Glomerular endothelial cell (primary cell): ENCODE measurements at regions not wholly inside any gene's neighbourhood (a gene's known extent, or its start where the extent isn't known, plus 50 kb on each side); places are given as distances from the start of the nearest gene placed in this dataset.

ENCODE experiments used
- DNase-seq: peaks from one replicate; pipeline ENCODE4 v3.0.0-alpha.2; 2011; ENCODE audit warnings: low read depth, low spot score; ENCODE audit errors: extremely low read depth

DNA sequence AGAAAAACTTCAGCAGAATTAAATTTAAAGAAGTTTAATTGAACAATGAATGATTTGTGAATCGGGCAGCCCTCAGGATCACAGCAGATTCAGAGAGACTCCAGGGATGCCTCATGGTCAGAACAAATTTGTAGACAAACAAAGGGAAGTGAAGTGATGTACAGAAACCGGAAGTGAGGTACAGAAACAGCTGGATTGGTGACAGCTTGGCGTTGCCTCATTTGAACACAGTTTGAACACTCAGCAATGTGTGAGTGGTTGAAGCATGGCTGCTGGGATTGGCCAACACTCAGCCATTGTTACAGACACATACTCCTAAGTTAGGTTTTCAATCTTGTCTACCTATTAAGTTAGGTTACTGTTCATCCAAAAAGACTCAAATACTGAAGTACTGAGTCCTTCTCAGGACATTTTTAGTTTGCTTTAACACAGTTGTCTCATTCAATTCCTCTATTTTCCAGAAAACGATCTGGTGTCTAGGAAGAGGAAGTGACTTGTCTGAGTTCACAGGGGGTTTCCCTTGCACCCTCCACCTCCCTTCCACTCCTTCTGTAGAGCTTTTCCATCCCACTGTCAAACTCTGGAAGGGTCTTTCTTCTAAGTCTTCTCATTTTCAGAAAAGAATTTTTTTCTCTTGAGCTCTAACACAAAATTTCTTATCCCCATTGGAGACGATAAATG lies 137.9 kb downstream of the SLC4A3 start:
- no peak for DNase-seq

DNA sequence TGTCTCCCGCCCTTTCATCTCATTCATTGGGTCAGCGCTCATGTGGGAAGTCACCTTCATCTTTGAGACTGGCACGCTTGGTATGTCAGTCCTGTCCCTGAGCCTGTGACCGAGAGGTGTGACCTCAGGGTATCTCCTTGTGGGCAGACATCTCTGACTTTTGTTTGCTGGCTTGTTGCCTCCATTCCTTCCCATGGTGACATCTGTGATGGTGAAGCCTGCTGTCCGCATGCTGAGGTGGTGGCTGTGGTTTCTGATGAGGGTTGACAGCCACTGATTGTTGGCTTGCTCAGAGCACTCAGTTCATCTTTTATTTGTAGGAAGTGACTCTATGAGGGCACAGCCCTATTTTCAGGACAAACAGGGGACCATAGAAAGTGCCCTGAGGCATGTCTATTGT lies 139.2 kb downstream of the SLC4A3 start:
- DNase-seq, result no peak

DNA sequence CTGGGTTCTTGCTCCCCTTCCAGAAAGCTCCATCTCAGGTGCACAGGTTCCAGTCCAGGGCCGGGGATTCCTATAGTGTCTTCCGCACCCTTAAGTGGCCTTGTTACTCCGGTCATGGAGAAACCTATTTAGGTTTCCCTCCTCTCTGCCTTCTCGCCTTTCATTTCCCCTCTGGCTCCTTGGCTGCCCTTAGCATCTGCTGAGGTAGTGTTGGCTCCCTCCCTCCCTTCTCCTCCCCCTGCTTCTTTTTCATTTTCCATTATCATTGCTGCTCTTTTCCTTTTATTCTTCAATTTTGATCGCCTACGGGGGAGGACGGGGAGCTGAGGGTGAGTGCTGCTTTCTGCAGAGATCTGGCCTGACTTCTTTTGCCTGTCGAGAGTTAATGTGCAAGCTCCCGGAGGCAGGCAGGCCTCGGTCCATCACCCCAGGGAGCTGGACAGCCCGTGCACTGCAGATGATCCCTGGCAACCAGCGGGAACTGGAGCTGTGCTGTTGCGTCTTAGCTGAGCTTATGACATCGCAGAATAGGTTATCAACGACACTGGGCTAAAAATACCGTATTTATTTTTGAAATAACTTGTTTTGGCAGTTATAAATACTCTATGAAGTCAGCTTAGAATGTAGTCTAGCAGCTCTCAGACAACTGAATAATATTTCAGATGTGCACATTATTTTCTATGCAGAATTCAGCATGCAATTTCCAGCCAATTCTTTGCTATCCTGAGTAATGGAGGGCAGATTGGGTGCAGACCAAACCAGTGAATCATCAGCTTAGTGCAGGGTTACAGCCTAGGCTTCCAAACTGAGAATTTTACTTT lies 141.9 kb downstream of the SLC4A3 start:
- DNase-seq, result no peak

DNA sequence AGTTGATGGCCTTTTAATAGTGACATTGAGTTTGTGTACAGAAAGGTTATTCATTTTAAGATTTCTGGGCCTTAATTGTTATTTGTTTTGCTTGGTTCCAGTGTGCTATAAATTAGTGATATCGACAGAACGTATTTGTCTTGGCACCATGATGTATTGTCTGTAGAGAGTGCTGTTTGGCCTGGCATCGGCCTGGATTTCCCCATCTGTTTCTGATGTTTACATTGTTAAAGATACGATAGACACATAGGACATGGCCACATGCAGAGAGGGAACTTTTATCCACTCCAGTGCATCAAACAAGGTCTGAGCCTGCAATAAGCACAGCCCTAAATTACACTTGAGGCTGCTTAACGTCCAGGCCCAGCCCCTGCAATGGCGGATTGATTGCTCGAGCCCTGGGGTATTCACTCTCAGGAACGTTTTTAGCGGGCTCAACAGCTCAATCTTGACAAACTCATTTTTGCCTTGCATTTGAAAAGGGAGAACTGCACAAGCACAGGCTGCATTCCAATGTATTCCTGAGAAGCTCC lies 144.7 kb downstream of the SLC4A3 start:
- no peak for DNase-seq

DNA sequence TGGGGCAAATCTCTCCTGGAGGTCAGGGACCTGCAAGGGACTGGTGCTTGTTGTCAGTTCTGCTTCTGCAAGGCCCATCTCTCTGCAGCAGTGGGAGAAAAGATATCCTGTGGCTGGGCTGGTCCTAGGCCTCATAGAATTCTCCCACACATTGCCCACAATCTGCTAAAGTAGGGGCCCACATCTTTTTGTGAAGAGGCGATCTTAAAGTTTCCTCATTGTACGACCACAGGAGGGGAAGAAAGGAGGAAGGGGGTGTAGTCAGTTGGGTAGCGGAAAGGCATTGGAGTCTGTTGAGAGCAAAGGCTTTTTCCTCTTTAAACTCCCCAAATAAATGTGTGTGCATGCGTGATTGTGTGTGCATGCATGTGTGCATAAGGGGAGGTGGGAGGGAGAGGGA lies 145.3 kb downstream of the SLC4A3 start:
- no peak for DNase-seq

DNA sequence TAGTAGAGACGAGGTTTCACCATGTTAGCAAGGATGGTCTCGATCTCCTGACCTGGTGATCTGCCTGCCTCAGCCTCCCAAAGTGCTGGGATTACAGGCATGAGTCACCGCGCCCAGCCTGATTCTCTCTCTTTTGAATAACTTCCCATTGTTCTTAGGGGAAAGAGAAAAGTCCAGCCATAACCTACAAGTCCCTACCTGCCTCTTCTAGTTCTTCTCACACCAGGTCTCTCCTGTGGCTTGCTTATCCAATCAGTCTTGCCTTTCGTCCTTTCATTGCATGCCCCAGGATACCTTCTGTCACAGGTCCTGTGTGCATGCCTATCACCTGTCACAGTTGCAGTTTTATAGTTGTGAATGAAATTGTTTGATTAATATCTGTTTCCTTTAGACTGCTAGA lies 148.1 kb downstream of the SLC4A3 start:
- DNase-seq, result no peak

DNA sequence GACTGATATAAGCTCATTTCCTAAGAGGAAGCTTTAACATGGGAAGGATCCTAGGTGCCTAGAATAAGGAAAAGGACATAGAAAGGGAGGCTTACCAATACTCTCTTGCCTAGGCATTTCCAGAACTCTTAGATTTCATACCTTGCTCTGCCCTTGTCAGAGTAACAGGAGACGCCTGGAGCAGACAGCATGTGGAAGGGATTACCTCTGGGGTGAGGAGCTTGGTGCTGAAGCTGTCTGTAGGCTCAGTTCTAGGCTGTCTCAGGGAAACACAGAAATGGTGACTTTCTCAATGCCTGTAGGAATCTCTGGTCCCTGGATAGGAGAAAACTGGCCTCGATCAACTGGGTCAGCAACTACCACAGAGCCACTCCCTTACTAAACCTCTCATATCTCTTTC lies 150.0 kb downstream of the SLC4A3 start:
- no peak for DNase-seq

DNA sequence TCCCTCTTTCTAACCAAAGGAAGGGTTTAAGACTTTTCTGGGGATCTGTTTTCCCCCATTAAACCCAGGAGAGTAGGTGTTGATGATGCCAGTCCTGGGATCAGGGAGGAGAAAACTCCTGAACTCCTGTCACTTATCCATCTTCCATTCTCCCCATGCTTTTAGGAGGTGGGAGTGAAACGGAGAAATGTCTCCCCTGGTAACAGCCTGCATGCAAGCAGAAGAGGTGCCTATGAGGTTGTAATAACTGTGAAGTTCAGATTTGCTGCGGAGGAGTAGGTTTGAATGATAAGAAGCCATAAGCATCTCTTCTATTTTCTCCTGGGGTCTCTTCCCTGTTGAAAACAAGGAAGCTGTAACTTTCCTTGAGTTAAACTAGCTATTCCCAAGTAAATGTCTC lies 150.8 kb downstream of the SLC4A3 start:
- no peak for DNase-seq

DNA sequence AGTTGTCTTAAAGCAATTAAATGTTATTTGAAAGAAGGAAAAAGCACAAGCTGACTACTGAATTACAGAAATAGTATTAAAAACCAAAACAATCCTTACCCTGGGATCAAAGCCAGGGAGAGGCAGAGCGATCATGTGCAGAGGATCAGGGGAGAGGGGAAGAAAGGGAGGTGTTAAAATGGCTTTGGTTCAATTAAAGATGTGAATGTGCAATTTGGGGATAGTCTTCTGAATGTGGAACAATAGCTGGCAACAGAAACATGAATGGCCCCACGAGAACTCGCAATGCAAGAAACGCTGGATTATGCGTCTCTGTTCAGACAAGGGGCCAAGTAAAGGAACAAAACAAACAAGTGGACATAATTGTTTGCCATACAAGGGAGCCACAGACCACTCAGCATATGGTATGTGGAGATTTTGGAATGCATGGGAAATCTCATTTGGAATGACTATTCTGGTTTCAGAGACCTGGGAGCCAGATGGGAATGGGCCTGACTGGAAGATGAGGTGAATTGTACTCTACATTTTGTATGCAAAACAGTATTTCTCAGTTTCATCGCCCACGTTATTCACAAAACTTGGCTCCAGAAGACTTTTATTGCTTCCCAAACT lies 155.4 kb downstream of the SLC4A3 start:
- no peak for DNase-seq

DNA sequence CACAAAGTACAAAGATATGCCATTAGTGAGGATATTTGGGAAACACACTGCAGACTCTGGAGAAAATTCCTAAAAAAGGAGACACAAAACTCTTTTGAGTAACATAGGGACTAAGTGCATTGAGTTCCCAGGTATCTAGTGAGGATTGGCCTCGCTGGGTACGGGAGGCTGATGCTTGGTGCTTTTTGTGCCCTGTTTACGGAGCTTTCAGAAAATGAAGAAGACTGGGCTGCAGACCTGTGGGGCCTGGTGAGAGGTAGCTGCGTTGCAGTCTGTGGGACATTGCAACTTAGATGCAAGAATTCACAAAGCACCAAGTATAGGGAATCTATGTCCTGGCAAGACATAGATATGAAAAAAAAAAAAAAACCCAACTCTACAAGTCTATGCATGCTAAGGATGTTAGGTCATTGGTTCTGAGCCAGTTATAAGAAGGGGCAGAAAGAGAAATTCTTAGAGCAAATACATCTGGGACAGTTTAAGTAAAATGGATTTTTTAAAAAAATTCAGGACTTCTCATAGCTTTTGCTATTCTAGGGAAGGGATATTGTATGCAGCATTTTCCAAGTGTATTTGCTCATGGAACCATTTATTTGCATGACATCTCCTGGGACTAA lies 156.0 kb downstream of the SLC4A3 start:
- no peak for DNase-seq

DNA sequence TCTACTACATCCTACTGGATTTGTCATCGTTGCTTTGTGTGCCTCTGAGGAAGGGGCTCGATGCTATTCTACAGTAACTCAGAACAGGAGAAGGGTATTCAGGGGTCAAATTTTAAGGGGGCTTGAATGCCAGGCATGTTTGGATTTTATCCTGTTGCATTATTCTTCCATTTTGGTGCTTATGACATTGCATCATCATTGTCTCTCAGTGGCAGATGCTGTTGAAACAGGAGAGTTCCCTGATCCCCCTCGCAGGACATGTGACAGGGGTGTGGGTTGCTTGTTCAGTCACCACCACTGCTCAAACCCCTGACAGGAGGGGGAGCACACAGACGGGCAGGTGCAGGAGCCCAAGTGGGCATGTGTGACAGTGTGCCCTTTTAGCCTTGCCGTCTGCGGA lies 156.7 kb downstream of the SLC4A3 start:
- DNase-seq, result no peak

DNA sequence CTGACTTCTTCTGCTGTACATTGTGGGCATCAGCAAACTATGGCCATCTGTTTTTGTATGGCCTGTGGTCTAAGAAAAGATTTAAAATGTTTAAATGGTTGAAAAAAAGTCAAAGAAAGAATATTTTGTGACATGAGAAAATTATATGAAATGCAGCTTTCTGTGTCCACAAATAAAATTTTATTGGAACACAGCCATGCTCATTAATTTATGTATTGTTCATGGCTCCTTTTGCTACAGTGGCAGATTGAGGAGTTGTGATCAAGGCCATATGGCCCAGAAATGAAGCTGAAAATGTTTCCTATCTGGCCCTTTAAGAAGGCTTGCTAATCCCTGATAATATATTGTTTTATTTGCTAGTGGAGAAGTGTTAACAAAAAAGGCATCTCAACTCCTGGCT lies 162.0 kb downstream of the SLC4A3 start:
- no peak for DNase-seq

DNA sequence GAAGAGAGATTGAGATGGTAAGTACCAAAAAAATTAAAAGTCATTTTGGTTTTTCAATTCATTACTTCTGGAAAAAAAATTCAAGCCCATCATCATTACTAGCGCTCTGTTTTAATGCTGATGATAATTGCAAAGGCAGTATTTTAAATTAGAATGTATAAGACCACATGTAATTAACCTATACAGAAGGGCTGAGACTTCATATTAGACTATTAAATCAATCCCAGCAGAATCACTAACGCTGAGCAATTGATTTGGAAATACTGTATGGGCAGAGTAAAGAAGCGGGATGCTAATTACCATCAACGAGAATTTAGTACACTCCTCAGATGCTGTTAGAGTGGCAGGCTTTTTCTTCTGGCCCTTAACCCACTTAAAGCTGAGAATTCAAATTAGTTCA lies 165.0 kb downstream of the SLC4A3 start:
- DNase-seq, result no peak

DNA sequence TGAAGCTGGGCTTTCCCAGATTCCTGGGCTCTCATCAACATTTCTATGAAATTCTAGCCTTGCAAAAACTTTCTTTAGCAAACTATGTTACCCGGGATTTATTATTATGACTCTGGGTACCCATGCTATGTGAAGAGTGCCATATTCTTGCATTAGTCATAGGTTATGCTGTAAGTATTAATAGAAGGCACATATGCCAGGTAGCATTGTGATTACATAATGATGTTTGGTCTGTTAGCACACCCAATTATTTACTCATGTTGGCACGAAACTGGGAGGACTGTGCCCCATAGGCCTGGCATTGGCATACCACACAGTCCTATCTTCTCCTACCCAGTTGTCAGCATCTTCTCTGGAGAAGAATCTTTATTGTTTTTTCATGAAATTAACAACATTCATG lies 171.0 kb downstream of the SLC4A3 start:
- DNase-seq, result no peak

DNA sequence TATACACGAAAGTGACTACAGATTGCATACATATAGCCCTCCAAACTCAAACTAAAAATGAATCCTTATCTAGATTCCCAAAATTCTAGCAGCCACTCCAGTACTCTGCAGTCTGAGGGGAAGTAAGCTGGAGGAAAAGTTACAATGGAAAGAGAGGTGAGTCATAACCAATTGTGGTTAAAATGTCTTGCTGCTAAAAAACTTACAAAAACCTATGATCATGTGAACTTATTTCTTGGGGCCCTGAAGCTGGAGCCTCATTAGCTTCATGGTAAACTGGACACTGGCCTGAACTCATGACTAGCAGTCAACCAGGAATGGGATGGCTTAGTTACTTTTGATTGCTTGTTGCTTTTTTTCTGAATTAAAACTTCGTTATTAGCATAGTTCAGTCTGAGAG lies 175.9 kb downstream of the SLC4A3 start:
- no peak for DNase-seq

DNA sequence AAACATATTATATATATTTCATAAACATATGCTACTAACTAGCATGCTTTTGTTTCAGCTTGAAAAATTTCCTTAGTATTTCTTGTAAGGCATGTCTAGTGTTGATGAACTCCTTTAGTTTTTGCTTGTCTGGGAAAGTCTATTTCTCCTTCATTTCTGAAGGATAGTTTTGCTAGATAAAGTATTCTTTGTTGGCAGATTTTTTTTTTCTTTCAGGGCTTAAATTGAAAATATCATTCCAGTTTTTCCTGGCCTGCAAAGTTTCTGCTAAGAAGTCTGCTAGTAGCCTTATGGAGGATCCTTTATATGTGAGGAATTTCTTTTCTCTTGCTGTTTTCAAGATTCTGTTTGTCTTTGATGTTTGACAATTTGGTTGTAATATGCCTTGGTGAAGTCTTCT lies 183.5 kb downstream of the SLC4A3 start:
- DNase-seq, result no peak

DNA sequence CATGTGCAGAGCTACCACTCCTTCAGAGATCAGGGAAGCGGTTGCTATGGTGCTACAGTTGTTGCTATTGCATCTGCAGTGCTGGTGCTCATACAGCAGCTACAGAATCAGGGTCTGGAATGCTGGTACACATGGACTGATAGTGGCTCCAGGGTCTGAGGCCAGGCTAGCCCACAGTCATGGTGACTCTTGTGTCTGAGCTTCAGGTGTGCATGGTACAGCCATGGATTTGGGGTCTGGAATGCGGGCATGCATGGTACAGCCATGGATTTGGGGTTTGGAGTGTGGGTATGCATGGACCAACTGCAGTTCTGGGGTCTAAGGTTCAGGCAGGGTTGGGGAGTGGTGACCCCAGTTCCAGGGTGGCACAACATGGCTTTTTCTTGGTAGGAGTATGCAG lies 185.2 kb downstream of the SLC4A3 start:
- DNase-seq, result no peak

DNA sequence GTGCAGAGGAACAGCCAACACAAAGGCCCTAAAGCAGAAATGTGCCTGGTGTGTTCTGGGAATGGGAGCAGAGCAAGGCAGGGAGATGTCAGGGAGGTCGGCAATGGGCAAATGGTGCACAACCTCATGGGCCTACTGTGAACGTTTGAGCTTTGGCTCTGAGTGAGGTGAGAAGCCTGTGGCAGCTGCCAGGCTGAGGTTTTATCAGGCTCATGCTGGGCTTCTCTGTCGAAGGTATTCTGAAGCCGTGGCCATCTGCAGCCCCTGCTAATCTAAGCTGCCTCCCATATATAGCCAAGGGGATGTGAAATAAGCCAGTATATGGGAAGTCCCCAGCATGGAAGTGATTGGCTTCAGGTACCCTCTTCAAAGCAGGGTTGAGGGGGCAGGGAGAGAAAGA lies 193.3 kb downstream of the SLC4A3 start:
- DNase-seq, result no peak

DNA sequence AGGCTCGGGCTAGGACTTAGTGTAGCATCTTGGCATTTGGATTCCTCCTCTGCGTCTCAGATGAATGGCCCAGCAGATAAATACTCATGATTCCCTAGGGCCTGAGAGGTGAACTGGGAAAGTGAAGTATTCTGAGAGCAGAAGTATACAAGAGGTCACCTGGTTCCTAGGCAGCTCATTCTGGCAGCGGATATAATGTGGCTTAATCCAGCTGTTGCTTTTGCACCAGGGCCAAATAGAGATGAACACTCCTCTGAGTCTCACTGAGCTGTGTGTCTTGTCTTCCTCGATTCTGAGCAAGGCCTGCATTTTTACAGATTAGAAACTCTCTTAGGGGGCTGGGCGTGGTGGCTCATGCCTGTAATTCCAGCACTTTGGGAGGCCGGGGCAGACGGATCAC lies 196.1 kb downstream of the SLC4A3 start:
- DNase-seq, result no peak

DNA sequence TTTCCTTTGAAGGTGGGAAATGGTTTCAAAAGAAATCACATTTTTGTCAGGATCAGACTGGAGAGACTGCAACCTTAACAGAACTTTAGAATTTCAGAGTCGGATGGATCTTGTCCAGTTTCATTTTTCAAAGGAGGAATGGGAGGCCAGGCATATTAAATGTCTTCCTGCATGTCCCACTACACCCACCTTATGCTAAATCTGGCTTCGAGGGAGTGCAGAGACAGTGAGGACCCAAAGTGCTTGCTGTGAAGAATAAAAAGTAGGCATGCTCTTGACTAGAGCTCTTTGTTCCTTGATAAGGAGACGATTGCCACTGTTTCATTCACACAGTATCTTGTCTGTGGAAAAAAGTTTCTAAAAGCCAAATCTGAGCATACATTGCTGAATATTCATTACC lies 197.6 kb downstream of the SLC4A3 start:
- DNase-seq, result no peak

DNA sequence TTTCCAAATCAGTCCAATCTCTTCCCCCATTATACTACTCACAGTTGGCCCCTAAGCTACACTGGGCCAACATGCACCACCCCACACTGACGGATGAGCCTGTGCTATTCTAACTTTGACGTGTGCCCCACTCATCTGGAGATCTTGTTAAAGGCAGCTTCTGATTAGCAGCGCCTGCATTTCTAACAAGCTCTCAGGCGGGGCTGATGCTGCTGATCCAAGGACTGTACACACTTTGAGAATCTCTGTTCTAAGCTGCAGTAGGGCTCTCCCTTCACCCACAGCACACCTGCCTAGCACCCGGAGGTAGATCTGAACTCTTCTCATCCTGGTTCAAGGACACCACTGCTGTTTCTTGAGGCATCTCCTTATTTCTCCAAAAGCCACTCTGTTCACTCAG lies 200.7 kb downstream of the SLC4A3 start:
- DNase-seq, result no peak
